ENCODE measurements at regions not wholly inside any gene's neighbourhood (a gene's known extent, or its start where the extent isn't known, plus 50 kb on each side); places are given as distances from the start of the nearest gene placed in this dataset.

DNA sequence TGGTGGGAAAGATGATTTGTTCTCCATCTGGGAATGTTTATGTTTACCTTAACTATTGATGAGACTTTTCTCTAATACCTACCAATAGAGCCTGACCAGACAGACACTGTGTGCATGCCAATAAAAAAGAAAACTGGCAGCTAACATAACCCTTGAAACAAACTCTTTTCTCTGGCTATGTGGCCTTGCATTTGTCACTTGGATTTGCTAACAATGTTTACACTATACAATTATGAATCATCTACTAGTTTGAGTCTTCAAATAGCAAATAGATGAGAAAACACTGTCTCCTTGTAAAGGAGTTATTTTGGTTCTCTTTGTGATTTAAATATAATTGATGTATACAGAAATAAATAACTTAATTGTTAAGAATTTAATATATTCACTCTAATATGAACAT is 273.1 kb downstream of the SEMA3D start:
- TF ChIP-seq, protein P1, sequence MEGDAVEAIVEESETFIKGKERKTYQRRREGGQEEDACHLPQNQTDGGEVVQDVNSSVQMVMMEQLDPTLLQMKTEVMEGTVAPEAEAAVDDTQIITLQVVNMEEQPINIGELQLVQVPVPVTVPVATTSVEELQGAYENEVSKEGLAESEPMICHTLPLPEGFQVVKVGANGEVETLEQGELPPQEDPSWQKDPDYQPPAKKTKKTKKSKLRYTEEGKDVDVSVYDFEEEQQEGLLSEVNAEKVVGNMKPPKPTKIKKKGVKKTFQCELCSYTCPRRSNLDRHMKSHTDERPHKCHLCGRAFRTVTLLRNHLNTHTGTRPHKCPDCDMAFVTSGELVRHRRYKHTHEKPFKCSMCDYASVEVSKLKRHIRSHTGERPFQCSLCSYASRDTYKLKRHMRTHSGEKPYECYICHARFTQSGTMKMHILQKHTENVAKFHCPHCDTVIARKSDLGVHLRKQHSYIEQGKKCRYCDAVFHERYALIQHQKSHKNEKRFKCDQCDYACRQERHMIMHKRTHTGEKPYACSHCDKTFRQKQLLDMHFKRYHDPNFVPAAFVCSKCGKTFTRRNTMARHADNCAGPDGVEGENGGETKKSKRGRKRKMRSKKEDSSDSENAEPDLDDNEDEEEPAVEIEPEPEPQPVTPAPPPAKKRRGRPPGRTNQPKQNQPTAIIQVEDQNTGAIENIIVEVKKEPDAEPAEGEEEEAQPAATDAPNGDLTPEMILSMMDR (IDR thresholded peaks at IDR 0.05; ENCODE audit: low read depth, low read length) = no peak
- no peak for TF ChIP-seq EZH2phosphoT487 (IDR thresholded peaks at IDR 0.05; ENCODE audit: low read depth)

All from OCI-LY3 (cell line).